ENCODE measurements at regions not wholly inside any gene's neighbourhood (a gene's known extent, or its start where the extent isn't known, plus 50 kb on each side); places are given as distances from the start of the nearest gene placed in this dataset.
"Not testable (repeated sequence)": the region's sequence is repeated elsewhere in the genome, so short reads cannot be mapped to it uniquely, and the experiment has no call there.

DNA sequence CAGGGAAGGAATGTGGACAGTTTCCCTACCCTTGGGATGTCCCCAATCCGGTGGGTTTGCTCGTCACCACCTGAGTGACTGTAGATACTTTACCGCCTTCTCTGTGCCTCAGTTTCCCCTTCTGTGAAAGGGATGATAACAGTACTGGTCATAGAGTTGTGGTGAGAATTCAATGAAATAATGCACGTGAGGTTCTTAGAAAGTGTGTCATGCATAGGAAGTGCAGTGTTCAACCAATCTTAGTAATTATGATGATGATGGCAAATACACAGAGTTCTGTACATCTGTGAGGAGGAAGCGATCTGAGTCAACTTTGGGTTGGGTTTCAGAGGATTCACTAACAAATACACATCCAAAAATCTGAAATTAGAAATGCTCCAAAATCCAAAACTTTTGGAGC lies 114.6 kb upstream of the HS3ST2 start:
- intact Hi-C loops (cut with DNase I) = no loop called here
- DNase-seq (no peak), ATAC-seq (no peak)
- Histone ChIP-seq H3K36me3 (ENCODE audit: insufficient read depth in 1 of 2, low read depth in 1 of 2) (no peaks in the 10 kb centered on the region), H3K4me1 (no peaks in the 10 kb centered on the region), H3K4me3 (no peak overlapping the region), H3K27ac (no peak overlapping the region), H3K27me3 (ENCODE audit: insufficient read depth in 3 of 3, low read length in 2 of 3) (no peaks in the 10 kb centered on the region), H3K9me3 (no peaks in the 10 kb centered on the region)
- TF ChIP-seq, protein P1, sequence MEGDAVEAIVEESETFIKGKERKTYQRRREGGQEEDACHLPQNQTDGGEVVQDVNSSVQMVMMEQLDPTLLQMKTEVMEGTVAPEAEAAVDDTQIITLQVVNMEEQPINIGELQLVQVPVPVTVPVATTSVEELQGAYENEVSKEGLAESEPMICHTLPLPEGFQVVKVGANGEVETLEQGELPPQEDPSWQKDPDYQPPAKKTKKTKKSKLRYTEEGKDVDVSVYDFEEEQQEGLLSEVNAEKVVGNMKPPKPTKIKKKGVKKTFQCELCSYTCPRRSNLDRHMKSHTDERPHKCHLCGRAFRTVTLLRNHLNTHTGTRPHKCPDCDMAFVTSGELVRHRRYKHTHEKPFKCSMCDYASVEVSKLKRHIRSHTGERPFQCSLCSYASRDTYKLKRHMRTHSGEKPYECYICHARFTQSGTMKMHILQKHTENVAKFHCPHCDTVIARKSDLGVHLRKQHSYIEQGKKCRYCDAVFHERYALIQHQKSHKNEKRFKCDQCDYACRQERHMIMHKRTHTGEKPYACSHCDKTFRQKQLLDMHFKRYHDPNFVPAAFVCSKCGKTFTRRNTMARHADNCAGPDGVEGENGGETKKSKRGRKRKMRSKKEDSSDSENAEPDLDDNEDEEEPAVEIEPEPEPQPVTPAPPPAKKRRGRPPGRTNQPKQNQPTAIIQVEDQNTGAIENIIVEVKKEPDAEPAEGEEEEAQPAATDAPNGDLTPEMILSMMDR (IDR thresholded peaks at IDR 0.05) = no peak
- 89 to 92% (median 91%) methylated on average over 5 of the region's 5 CpGs for WGBS, 3 donors

DNA sequence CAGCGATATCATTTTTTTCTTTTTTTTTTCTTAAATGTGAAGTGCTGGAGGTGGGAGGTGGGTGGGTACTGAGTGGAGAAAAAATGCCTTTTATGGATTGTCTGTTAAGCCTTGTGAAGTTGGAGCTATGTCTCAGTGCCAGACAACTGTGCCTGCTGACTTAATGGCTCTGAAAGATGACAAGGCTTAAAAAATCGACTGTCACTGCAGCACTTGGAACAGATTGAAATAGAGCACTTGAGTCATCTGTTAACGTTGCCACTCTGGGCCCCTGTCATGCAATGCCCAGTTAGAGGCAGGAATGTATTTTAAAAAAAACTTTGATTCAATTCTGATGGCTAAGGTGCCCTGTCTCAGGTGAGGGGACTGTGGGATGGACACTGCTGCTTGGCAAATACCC lies 108.2 kb upstream of the HS3ST2 start:
- WGBS, 3 donors = 44 to 67% (median 48%) methylated on average over 3 of the region's 3 CpGs
- H3K27me3 ChIP-seq (ENCODE audit: insufficient read depth in 3 of 3, low read length in 2 of 3) = no peaks in the 10 kb centered on the region
- no peaks in the 10 kb centered on the region for H3K36me3 ChIP-seq (ENCODE audit: insufficient read depth in 1 of 2, low read depth in 1 of 2)
- DNase-seq (no peak), ATAC-seq (no peak)
- intact Hi-C loops (cut with DNase I) = no loop called here
- H3K27ac ChIP-seq = no peak overlapping the region
- TF ChIP-seq, protein P1 (IDR thresholded peaks at IDR 0.05) = no peak
- H3K4me3 ChIP-seq = no peak overlapping the region
- H3K9me3 ChIP-seq = no peaks in the 10 kb centered on the region
- H3K4me1 ChIP-seq = no peaks in the 10 kb centered on the region

GRCh38 chr16:22710326-22710725 lies 103.6 kb upstream of the HS3ST2 start:
- Histone ChIP-seq H3K27ac (no peak overlapping the region), H3K27me3 (ENCODE audit: insufficient read depth in 3 of 3, low read length in 2 of 3) (no peaks in the 10 kb centered on the region), H3K9me3 (peaks cover 5% of the 10 kb centered on the region), H3K4me1 (no peaks in the 10 kb centered on the region), H3K36me3 (ENCODE audit: insufficient read depth in 1 of 2, low read depth in 1 of 2) (no peaks in the 10 kb centered on the region), H3K4me3 (no peak overlapping the region)
- TF ChIP-seq, protein P1 (IDR thresholded peaks at IDR 0.05) = no peak
- intact Hi-C loops (cut with DNase I) = no loop called here
- WGBS, 3 donors = 80 to 82% (median 81%) methylated on average over 1 of the region's 1 CpG
- no peak for ATAC-seq
- no peak for DNase-seq

DNA sequence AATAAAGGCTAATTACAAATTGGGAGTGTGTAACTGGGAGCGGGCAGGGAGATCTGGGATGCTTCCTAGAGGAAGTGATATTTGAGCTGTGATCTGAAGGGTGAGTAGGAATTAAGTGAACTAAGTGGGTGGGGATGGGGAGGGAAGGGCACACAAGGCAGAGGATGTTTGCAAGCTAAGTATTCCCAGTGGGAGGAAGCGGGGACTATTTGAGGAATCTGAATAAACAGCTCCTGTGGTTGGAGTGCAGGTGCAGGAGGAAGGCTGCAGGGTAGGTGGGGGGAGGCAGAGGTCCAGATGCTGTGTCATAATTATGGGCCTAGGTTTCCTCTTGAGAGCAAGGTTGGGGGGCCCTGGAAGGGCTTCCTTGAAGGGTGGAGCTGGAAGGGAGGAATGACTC lies 102.1 kb upstream of the HS3ST2 start:
- no peaks in the 10 kb centered on the region for H3K27me3 ChIP-seq (ENCODE audit: insufficient read depth in 3 of 3, low read length in 2 of 3)
- no peak overlapping the region for H3K4me3 ChIP-seq
- ATAC-seq = no peak
- WGBS, 3 donors = 80 to 81% (median 80%) methylated on average over 2 of the region's 2 CpGs
- intact Hi-C loops (cut with DNase I) = no loop called here
- H3K36me3 ChIP-seq (ENCODE audit: insufficient read depth in 1 of 2, low read depth in 1 of 2) = no peaks in the 10 kb centered on the region
- peaks cover 5% of the 10 kb centered on the region for H3K9me3 ChIP-seq
- no peaks in the 10 kb centered on the region for H3K4me1 ChIP-seq
- no peak overlapping the region for H3K27ac ChIP-seq
- TF ChIP-seq, protein P1 (IDR thresholded peaks at IDR 0.05) = no peak
- DNase-seq = no peak

DNA sequence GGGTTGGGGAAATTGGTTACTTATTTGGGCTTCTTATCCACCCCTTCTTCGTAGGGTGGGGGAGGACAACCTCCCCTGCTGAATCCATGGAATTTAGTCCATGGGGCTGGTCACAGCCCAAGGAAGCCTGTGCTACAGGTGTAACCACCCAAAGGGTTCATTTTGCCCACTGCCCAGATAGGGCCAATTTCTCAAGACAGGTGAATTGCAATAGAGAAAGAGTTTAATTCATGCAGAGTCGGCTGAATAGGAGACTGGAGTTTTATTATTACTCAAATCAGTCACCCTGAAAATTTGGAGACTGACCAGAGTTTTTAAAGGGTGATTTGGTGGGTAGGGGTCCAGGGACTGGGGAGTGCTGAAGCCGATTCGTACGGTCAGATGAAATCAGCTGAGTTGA lies 101.5 kb upstream of the HS3ST2 start:
- Histone ChIP-seq H3K4me1 (no peaks in the 10 kb centered on the region), H3K9me3 (peaks cover 5% of the 10 kb centered on the region), H3K4me3 (no peak overlapping the region), H3K27ac (no peak overlapping the region), H3K36me3 (ENCODE audit: insufficient read depth in 1 of 2, low read depth in 1 of 2) (no peaks in the 10 kb centered on the region), H3K27me3 (ENCODE audit: insufficient read depth in 3 of 3, low read length in 2 of 3) (no peaks in the 10 kb centered on the region)
- no peak for ATAC-seq
- no peak for DNase-seq
- WGBS, 3 donors = 76 to 83% (median 77%) methylated on average over 5 of the region's 5 CpGs
- TF ChIP-seq, protein P1 (IDR thresholded peaks at IDR 0.05) = no peak
- intact Hi-C loops (cut with DNase I) = no loop called here

DNA sequence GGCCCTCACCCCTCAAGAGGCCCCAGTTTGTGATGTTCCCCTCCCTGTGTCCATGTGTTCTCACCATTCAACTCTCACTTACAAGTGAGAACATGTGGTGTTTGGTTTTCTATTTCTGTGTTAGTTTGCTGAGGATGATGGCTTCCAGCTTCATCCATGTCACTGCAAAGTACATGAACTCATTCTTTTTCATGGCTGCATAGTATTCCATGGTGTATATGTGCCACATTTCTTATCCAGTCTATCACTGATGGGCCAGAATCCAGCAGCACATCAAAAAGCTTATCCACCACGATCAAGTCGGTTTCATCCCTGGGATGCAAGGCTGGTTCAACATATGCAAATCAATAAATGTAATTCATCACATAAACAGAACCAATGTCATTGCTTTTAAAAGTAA lies 95.4 kb upstream of the HS3ST2 start:
- not testable (repeated sequence) for H3K9me3 ChIP-seq

More for the DNA sequence above, 95.4 kb upstream of the HS3ST2 start:
- intact Hi-C loops (cut with DNase I); H3K36me3 ChIP-seq (ENCODE audit: insufficient read depth in 1 of 2, low read depth in 1 of 2); H3K4me1 ChIP-seq; ATAC-seq; DNase-seq; H3K4me3 ChIP-seq; H3K27me3 ChIP-seq (ENCODE audit: insufficient read depth in 3 of 3, low read length in 2 of 3); H3K27ac ChIP-seq: not testable (repeated sequence)
- 74 to 88% (median 81%) methylated on average over 2 of the region's 2 CpGs for WGBS, 3 donors
